Putamen (tissue), 1 donor: ENCODE measurements at regions not wholly inside any gene's neighbourhood (a gene's known extent, or its start where the extent isn't known, plus 50 kb on each side); places are given as distances from the start of the nearest gene placed in this dataset.

Source experiments
- DNase-seq: peaks from one replicate; pipeline ENCODE4 v3.0.0-alpha.2; 2016; ENCODE audit warnings: low spot score

DNA sequence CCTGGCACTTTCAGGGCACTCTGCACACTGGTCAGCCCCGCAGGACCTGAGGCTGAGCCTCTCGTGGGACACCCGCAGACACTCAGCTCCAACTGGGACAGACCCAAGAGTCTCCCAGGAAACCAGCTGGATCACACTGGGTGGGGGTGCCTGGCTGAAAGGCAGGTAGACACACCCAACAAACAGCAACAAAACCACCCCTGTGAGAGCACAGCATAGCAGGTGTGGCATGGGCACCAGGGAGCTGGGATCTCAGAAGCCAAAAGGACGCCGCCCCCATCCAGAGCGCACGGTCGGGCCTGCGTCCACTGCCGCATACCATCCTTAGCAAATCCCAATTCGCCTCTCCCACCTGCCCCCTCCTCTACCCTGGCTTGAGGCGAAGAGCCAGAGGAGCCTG is 154.2 kb upstream of the LINGO1 start:
- DNase-seq: no peak

- DNase-seq: no peak
These were observed 153.6 kb upstream of the LINGO1 start for GRCh38 chr15:77786181-77786890.

DNA sequence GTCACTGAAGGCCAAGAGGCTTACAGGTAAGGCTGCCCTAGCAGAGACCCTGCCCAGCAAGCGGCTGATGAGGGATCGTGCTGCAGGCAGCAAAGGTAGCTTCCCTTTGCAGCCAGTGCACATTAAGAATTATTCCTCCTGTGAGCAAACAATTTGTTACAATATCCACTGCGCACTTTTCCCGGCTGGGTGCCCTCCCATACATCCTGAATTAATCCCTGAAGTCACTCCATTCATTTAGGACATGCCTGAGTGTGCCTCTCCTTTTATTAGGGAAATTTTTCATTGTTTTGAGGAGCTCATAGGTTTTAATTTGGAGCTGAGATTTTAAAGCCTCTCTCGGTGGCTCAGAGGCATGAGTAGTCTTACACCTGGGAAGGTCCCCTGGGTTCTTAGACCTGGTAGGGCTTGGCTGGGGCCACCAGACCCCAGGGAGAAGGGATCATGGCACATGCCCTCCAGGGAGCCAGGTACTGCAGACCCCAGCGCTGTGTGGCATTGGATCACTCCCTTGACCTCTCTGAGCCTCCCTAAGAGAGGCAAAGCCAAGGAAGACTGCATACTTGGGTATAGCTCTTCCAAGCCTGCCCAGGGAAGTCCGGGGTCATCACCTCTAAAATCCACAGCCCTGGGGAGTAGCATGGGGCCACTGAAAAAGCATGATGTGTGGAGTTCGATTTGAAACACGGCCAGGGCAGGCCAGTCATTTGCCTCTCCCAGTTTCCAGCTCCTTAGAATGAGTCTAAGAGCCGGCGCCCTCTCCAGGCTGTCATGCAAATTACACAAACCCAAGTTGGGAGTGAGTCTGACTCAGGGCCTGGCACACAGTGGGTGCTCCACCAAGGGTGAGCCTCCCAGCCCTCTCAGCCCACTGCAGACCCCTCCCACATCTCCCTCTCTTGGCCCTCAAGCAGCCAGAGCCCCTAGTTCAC is 151.9 kb upstream of the LINGO1 start:
- no peak for DNase-seq

GRCh38 chr15:77783636-77784035 is 150.9 kb upstream of the LINGO1 start:
- no peak for DNase-seq

DNA sequence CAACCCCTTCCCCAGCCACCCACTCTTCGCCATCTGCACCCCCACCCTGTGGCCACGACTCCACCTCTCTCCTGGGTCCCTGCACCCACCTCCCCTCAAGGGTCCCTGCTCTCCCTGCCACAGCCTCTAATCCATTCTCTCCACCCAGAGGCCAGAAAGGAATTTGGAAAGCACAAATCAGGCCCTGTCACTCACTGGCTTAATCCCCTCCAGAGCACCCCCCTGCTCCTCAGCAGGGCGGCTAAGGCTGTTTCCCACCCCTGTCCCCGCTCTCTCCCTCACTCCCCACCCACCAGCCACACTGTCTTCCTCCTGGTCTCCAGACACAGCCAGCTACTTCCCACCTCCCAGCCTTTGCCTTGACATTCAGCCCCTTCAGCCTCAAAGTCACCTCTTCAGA is 150.0 kb upstream of the LINGO1 start:
- no peak for DNase-seq

DNA sequence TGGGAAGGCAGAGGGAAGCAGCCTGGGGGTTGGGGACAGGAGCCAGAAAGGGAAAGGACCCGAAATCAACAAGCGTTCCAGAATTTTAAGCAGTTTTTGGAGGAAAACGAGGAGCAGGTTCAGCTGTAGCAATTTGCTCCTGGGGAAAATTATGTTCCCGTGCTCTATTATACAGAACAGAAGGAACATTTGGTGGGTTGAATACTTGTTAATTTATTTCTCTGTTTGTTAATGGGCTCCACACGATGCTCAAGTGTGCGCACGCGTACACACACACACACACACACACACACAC is 149.2 kb upstream of the LINGO1 start:
- DNase-seq: no peak

- DNase-seq: no peak
These were observed 148.6 kb upstream of the LINGO1 start for GRCh38 chr15:77781151-77781945.

DNA sequence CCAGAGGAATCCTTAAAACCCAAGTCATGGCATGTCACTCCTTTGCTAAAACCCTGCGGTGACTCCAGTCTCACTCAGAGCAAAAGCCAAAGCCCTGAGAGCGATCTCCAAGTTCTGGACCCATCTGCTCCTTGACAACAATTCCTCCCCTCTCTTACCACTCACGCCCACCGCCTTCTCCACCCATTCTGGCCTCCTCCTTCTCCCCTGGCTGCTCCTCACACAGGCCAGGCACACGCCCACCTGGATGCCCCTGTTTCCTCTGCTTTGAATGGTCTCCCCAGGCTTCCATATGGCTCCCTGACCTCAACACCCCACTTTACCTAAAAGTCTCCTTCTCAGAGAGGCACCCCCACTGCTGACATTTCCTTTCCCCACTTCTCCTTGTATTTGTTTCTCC is 146.1 kb upstream of the LINGO1 start:
- DNase-seq: no peak

DNA sequence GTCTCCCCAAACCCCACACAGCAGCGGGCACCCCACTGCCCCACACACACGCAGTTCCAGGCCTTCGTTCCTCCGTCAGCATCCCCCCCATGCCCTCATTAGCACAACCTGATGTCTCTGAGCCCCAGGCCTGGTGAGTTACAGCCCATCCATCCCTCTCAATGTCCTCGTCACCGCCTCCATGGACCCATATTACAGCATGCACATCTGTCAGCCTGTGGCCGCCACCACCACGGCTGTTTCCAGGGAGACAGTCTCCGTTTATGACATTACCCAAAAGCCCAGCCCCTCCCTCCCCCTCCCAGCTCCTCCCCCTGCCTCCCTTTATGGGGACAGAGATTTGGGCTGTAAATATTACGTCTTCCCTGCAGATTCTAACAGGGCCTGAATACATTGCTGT is 143.1 kb upstream of the LINGO1 start:
- DNase-seq: no peak

DNA sequence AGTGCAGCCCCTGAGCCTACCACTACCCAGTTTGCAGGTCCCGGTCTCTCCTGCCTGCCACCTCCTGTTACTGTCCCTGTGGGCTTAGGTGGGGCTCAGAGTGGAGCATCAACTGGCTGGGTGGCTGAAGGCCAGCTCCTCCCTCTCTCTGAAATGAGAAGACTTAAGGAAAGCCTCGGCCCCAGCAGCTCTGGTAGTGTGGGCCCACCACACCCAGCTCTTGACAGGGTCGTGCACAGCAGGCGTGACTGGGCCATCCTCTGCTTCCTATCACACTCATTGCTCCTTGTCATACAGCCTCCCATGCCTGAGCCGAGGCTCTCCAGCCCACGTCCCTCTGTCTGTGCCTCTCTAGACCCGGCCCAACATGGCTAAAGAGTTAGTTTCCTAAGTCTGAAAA is 142.7 kb upstream of the LINGO1 start:
- DNase-seq: no peak

DNA sequence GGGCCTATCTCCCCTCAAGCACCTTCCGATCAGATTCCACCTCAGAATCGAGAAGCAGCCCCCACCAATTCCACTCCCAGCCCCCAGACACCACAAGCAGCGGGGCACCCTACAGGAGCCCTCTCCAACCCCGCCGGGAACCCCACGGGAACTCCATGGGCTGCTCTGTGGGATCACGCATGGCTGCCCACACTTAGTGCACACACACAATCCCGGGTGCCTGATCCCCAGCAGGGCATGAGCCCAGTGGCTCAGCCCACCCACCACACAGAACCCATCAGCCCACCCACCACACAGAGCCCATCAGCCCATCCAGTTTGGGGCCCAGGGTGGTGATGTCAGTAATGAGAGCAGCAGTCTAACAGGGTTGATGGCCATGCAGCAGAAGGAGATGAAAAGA is 141.6 kb upstream of the LINGO1 start:
- no peak for DNase-seq

DNA sequence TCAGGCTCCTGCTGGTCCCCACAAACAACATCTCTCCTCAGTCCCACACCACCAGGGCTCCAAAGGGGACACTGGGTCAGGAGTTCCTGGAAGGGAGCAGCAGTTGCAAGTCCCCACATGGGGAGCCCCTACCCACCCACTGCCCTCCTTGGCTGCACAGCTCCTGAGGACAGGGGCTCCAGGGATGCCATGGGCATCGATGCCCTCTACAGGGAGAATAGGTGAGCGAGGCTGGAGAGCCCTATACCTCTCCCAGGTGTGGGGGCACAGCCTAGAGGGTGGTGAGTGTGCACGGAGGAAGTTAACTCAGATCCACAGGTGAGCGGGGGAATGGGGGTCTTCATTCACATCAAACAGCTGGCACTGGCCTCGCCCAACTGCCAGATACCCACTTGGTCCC is 141.2 kb upstream of the LINGO1 start:
- DNase-seq: no peak

DNA sequence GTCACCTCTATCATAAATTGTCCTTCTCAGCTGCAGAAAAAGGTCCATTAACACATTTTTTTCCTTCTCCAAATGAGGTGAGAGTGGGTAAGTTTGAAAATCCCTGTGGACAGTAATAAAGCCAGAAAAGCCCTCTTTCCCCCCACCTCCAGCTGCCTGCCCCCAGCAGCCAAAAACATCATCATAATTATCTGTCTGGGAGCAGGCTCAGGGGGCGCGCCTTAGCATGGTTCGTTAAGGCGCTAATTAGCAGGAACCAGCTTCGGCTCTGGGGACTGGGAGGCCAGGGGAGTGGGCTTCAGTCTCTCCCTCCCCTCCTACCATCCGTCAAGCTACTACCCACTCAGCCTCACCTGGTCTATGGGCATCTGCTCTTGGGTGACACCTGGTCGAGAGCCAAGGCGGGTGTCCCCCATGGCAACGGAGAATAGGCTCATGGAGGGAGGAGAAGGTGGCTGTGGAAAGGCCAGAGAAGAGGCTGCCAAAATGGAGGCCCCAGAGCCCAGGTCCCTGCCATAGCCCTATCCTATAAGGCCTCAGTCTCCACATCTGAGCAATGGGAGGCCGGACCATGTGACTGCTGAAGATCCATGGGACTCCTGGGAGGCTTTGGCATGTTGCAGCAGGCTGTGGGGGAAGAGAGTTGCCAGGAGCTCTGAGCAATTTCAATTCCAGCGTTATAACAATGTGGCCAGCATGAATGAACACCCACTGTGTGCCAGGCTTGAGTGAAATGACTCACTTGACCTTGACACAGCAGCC is 140.1 kb upstream of the LINGO1 start:
- DNase-seq: no peak

- DNase-seq: no peak
These were observed 138.9 kb upstream of the LINGO1 start for GRCh38 chr15:77771616-77772015.

DNA sequence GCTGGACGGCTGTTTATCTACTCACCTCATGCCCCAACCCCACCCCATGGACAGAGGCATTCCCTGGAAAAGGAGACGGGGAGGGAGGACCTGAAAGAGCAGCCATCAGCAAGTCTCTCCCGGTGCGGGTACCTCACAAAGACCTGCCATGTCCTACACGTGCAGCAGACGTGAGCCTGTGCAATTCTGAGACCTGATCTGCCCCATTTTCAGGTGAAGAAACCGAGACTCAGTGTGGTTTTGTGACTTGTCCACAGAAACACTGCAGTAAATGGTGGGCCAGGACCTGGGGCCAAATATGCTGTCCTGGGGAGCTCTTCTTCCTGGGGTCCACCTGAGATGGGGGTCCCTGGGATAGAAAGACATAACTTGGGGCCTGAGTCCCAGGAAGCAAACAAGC is 137.0 kb upstream of the LINGO1 start:
- DNase-seq: no peak

- DNase-seq: no peak
These were observed 135.9 kb upstream of the LINGO1 start for GRCh38 chr15:77768521-77769078.

DNA sequence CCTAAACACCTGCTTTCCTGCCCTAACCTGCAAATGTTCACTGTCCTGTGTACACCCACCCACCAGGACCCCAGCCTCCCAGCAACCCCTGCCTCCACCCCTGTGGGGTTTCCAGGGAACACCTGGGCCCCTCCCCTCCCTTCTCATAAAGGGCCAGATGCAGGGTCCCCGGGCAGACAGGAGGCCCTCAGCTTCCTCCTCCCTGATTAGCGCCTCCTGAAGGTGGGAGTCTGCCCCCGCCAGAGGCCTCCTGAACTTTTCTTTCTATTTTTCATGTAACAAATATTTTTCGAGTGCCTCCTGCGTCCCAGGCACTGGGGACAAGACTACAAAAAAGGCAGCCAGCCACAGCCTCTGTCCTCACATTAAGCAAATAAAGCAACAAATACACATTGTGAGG is 135.4 kb upstream of the LINGO1 start:
- no peak for DNase-seq

DNA sequence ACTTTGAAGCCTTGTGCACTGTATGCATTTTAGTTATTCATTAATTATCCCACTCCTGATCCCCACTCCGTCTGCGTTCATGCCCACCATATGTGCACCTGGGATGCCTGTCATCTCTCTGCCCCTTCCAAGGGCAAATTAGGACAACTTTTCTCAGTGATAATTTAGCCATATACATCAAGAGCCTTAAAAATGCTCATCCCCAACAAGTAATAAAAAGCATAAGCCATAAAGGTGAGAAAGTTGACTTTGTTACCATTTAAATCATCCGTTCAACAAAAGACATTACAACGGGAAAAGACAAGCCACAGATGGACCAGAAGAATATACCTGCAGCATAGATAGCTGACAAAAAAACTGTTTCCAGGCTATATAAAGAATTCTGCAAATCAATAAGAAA is 131.4 kb upstream of the LINGO1 start:
- DNase-seq: no peak

DNA sequence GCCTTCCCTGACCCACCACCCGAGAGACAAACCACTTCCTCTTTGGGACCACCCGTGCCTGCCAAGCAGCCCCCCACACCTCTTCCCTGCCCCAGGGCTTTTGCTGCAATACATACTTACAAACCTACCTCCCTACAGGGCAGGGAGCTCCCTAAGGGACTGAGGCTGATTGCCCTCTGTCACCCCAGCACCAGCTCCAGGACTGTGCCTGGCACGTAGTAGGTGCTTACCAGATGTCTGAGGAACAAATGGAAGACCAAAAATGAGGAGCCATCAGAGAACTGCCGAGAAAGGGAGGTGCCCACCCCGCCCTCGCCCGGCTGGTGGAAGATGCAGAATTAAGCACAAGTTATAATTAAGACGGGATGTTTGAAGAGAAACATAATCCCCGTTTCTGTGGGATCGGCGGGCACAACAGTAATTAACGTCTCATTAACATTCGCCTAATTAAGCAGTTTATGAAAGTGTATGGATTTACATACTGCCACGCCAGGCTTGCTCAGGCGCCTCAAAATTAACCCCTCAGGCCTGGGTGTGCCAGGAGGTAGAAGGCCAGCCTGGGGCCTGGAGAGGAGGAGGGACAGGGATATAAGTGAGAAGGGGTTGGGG is 130.1 kb upstream of the LINGO1 start:
- DNase-seq: no peak

DNA sequence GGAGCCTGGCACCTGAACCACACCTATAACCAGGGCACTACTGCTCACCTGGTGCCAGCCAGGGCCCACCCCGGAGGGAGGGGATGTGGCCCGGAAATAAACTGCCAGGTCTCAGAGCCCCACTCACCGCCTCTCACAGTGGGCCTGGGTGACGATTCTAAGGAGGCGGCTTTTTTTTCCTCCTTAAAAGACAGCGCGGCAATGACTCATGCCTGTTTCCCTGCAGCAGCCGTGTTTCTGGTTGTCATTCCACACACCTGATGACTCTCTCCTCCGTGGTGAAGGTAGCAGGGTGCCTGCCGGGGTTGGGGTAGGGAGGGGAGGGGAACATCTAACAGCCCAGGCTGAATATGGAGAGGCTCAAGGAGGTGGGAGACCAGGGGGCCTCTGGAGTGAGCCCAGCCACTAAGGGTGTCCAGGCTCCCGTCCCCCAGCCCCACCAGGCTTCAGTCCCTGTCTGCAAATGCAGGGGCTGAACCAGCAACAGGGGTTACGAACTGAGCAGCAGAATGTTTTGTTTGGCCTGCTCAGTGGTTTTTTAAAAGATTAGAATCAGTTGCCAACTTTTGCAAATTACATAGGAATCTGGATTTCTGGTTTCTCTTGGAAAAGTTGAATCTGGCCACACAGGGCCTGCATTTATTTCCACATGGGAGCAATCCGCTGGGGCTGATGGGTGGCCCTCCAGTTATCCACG is 127.3 kb upstream of the LINGO1 start:
- peak; percentile 65 for DNase-seq

GRCh38 chr15:77753939-77754338 is 121.2 kb upstream of the LINGO1 start:
- DNase-seq: no peak
